ENCODE measurements at regions not wholly inside any gene's neighbourhood (a gene's known extent, or its start where the extent isn't known, plus 50 kb on each side); places are given as distances from the start of the nearest gene placed in this dataset.

GRCh38 chr3:162569314-162569713, 1072.7 kb downstream of the OTOL1 start:
- ATAC-seq = no peak
- Histone ChIP-seq H3K4me3 (no peak overlapping the region), H3K4me1 (peaks cover 6% of the 10 kb centered on the region; the same call in 1 of the 3 replicates), H3K9me3 (no peaks in the 10 kb centered on the region), H3K27ac (no peak overlapping the region), H3K4me2 (peak overlapping the region; percentile 30; the same call in 1 of the 3 replicates)
- no peak for FAIRE-seq
- no peak for DNase-seq (ENCODE audit: low read depth in 1 of 2, low spot score in 1 of 2)
- POLR2A ChIA-PET = no interaction called here
- TF ChIP-seq ESRRA (IDR thresholded peaks at IDR 0.05; ENCODE audit: borderline replicate concordance, low read length) = no peak
- TF ChIP-seq EHMT2 (IDR thresholded peaks at IDR 0.05; ENCODE audit: low read depth) = no peak
- 20% methylated on average over 3 of the region's 3 CpGs for WGBS (ENCODE audit: missing lambda C conversion rate)
- CTCF ChIA-PET = no interaction called here

GRCh38 chr3:162584986-162585385, 1088.4 kb downstream of the OTOL1 start:
- TF ChIP-seq ESRRA (IDR thresholded peaks at IDR 0.05; ENCODE audit: borderline replicate concordance, low read length) = no peak
- no peak for TF ChIP-seq KDM1A (IDR thresholded peaks at IDR 0.05; ENCODE audit: low read depth)
- TF ChIP-seq HOXA7 (CRISPR knock-in tag; IDR thresholded peaks at IDR 0.05) = no peak
- no peak for TF ChIP-seq CEBPB (IDR thresholded peaks at IDR 0.05)
- TF ChIP-seq MAX (IDR thresholded peaks at IDR 0.05) = no peak
- TF ChIP-seq MYC (IDR thresholded peaks at IDR 0.05; ENCODE audit: borderline replicate concordance, low read length) = no peak
- no peak for TF ChIP-seq CTCF (IDR thresholded peaks at IDR 0.05)
- no peak for TF ChIP-seq ZC3H11A (IDR thresholded peaks at IDR 0.05)
- no peak for TF ChIP-seq POLR2A (IDR thresholded peaks at IDR 0.05; ENCODE audit: low read length)
- TF ChIP-seq ZNF302 (CRISPR knock-in tag; IDR thresholded peaks at IDR 0.05) = no peak
- no peak for TF ChIP-seq REST (IDR thresholded peaks at IDR 0.05)
- TF ChIP-seq KDM5A (IDR thresholded peaks at IDR 0.05) = no peak
- TF ChIP-seq TP53 (CRISPR knock-in tag; IDR thresholded peaks at IDR 0.05) = no peak
- TF ChIP-seq PBX3 (IDR thresholded peaks at IDR 0.05) = no peak
- TF ChIP-seq HDAC2 (IDR thresholded peaks at IDR 0.05) = no peak
- no peak for TF ChIP-seq HES2 (IDR thresholded peaks at IDR 0.05)
- TF ChIP-seq HEYL (CRISPR knock-in tag; IDR thresholded peaks at IDR 0.05) = no peak
- no peak for TF ChIP-seq PHF8 (IDR thresholded peaks at IDR 0.05; ENCODE audit: borderline replicate concordance, low read depth)
- no peak for TF ChIP-seq FOSB (CRISPR knock-in tag; IDR thresholded peaks at IDR 0.05)
- TF ChIP-seq CHD2 (IDR thresholded peaks at IDR 0.05; ENCODE audit: low read length, partially characterized antibody) = no peak
- H3K4me1 ChIP-seq = peaks cover 5% of the 10 kb centered on the region; the same call in 1 of the 3 replicates
- ChIA-PET CTCF (no interaction called here), POLR2A (no interaction called here)
- no peak overlapping the region for H3K27ac ChIP-seq
- no peak overlapping the region for H3K4me3 ChIP-seq
- H3K4me2 ChIP-seq = no peak overlapping the region
- H3K9me3 ChIP-seq = no peaks in the 10 kb centered on the region
- ATAC-seq = no peak
- no peak for DNase-seq (ENCODE audit: low read depth in 1 of 2, low spot score in 1 of 2)
- no peak for FAIRE-seq

All from A549 (cell line).